ENCODE measurements at regions not wholly inside any gene's neighbourhood (a gene's known extent, or its start where the extent isn't known, plus 50 kb on each side); places are given as distances from the start of the nearest gene placed in this dataset.

DNA sequence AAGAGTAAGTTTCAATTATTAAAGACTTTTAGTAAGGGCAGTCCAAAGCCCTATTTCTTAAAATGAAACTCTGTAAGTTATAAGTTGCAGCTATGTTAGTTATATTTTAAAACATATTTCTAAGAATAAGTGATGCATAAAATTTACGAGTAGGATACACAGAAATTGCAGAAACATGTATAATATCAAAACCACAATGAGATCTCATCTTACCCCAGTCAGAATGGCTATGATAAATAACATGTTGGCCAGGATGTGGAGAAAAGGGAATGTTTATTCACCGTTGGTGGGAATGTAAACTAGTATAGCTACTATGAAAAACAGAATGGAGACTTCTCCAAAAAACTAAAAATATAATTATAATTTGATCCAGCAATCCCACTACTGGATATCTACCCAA, 201.2 kb downstream of the CBLN2 start:
- no peak for DNase-seq

DNA sequence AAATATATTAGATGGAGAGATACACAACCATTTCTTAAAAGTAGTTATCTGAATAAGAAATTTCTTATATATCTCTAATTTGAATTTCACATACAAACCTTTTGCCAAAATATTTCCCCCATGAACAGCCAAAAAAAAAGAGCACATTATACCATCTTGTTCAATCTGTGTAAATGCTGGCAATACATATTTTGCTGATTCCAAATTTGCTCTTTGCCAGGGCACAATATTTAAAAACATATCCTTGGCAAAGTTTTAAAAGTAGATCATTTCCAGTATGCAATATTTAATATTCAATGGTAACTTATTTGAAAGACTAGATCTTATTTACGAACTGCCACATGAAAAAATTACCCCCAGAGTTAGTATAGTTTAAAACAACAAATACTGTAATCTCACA, 204.2 kb downstream of the CBLN2 start:
- no peak for DNase-seq

DNA sequence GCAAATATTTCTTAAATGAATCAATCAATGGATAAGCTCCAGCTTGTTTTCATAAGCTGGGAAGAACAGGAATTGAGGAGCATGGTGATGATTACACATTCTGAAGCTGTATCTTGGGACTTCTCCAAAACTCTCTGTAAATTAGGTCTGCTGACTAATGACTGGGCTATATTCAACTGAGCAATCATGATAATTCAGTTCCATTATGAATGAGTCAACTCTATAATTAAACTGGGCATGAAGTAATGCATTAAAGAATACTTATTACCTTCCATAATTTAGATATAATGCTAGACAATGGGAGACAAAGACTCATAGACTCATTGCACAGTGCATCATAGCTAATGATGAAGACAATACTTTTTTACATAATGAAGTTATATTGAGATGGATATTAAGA, 207.4 kb downstream of the CBLN2 start:
- DNase-seq: no peak

DNA sequence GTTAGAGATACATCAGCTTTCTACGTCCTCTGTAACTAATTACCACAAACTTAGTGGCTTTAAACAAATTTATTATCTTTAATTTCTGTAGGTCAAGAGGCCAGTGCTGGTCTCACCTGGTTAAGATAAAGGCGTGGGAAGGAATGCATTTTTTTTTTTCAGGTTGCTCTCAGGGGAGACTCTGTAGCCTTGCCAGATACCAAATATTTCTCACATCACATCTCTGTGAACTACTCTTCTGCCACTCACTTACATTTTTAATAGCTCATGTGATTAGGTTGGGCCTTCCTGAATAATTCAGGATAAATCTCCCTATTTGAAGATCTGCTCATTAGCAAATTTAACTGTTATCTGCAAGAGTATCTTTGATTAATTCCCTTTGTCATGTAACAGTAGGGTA, 214.6 kb downstream of the CBLN2 start:
- no peak for DNase-seq

DNA sequence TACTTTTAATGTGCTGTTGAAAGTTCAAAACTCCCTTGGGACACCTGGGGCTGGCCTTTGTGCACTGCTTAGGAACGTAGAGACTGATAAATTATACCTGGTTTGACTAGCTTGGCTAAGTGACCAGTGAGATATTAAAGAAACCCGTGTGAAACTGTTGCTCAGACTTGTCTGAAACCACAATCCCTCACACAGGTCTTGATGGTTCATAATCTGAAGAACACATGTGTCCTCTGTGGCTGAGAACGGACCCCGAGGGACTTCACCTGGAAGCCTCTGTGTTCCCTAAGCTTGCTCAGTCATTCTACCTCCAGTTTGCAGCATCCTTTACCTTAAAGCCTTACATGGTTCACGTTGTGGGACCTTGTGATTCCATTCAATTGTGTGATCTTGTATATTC, 218.8 kb downstream of the CBLN2 start:
- DNase-seq: no peak

DNA sequence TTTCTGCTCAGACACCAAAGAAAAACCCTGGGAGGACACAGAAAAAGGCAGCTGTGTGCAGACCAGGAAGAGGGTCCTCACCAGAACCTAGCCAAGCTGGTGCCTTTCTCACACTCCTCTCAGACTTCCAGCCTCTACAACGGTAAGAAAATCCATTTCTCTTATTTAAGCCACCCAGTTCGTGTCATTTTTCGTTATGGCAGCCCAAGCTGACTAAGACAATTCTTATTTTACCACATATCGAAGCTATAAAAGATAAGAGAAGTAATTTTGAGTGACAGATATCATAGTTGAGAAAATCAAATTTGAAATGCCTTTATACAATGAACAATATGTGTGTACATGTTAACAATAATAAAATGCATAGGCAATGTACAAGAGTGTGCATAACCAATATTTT, 219.5 kb downstream of the CBLN2 start:
- no peak for DNase-seq

DNA sequence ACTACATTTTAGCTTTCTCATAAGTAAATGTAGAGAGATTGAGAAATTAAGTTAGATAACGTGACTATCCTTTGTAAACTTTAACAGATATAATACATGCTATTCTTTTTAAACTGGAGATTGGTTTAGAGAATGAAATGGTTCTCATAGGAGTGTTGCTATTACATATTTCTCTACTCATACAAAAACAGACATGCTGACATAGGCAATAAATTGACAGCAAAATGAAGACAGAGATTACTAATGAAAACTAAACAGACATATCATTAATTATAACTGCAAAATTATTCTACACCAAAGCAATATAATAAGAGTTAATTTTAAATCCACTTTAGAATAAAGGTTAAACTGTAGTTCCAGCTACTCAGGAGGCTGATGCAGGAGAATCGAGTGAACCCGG, 227.6 kb downstream of the CBLN2 start:
- no peak for DNase-seq

DNA sequence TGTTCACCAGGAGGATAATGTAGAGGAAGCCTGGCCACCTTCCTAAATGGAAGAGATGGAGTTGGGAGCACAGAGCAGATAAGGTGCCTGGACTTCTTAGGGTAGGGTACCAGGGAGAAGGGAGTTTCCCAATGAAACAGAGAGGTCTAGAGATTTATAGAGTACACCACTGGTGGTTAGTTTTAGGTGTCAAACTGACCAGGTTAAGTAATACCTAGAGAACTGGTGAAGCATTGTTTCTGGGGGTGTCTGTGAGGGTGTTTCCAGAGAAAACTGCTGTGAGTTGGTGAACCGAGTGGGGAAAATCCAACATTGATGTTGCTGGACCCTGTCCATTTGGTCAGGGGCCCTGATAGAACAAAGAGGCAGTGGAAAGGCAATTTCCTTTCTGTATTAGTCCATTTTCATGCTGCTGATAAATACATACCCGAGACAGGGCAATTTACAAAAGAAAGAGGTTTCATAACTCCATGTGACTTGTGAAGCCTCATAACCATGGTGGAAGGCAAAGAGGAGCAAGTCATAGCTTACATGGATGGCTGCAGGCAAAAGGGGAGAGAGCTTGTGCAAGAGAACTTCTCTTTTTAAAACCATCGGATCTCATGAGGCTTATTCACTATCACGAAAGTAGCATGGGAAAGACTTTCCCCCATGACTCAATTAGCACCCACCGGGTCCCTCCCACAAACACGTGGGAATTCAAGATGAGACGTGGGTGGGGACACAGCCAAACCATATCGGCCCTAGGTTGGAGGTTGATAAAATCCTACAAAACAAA, 260.8 kb downstream of the CBLN2 start:
- DNase-seq: no peak

DNA sequence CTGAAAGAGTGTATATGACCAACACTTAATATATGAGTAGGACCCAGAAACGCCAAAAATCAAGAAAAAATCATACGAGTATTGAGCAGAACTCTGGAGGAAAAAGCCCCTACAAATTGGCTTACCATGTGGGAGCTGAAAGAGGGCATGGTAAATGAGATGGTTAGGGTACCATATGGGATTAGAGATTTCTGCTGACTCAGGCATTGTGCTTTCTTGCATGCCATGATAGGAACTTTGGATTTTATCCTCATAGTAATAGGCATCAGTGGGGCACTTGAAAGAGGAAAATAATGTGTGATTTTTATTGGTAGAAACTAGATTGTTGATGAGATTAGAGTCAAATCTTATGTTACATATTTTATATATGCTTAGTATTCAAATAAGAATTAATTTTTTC, 271.1 kb downstream of the CBLN2 start:
- DNase-seq: no peak

DNA sequence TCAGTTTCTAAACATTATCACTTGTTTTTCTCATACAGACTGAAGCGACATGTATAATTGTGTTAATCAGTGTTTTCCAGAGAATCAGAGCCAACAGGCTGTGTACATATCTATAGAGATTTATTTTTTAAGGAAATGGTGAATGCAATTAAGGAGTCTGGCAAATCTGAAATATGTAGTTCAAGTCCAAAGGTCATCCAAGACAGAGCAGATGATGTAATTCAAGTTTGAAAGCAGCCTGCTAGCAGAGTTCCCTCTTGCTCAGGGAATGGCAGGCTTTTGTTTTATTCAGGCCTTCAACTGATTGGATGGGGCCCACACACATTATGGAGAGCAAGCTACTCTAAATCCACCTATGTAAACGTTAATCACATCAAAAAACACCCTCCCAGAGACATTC, 282.6 kb downstream of the CBLN2 start:
- no peak for DNase-seq

DNA sequence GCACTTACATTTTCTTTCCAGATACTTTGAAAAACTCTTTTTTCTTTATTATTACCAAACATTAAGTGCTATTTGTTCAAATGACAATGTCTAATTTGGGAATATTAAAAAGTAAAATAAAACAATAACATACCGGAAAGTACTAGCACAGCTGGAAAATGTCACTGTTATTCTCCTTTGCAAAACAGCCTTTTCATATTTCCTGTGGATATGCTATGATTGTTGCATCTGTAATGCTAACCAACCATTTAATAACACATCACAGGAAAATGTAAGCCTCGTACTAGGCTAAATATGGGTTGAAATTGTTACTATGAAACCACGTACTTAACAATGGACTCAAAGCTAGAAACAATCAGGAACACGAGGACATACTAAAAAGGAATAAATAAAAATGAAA, 298.1 kb downstream of the CBLN2 start:
- DNase-seq: no peak

DNA sequence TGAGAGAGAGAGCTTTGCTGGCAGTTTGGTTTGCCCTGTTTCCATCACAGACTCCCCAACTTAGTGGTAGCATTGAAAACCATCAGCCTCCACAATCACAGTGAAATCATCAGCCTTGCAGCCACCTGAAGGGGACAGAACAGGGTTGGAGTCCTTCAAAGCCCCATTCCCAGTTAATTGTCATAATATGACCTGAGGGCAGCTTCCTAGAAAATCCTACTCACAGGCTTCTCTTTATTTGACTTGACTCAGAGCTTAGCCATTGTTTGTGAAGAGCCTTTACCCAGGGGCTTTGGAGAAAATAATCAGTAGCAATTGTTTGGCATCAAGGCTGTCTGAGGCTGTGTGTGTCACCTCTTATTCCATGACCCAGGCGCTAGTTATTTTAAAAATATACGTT, 308.7 kb downstream of the CBLN2 start:
- no peak for DNase-seq

DNA sequence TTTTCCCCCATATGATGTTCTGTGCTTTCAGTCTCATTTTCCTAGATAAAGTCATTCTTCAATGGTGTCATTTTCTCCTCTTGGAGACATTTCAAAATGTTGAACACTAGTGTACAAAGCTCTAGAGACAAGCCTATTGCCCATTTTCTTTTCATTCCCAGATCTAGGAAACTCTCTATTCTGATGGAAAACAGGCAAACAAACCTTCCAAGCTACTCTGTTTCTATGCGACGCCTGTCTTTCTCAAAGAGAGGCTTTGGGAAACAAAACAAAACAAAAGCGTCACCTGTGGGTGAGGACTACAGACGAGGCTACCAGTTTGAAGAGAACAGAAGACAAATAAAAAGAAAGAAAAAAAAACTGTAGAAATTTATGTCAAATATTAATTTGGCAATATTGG, 311.0 kb downstream of the CBLN2 start:
- DNase-seq: no peak

DNA sequence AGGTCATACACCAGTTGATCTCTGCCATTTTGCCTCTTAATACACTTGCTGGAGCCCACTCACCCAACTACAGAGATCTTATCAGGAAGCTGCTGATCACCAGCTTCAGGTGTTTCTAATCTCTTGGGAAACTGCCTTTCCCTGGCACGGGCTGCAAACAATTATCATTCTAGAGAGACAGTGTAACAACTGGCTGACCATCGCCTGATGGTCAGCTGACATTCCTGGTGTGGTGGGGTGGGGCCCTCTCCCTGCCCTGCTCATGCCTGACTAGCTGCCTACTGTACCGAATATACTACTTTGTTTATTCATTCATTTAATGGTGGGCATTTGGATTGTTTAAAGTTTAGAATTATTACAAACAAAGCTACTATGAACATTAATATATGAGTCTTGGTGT, 311.5 kb downstream of the CBLN2 start:
- DNase-seq: no peak

DNA sequence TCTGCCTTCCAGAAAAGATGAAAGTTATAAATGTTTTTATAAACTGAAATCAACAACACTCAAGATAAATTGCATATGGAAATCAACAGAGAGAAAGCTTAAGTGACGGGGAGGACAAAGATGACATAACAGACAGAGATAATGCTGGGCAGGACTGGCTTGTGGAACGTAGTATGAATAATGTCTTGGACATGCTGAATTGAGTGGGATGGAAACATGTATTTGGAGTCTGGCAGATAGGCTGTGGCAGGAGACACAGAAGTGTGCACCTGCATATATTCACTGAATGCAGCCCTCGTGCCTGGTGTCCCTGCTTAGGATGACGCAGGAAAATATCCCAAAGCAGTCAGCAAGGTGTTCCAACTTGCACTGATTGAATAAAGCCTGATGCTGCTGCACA, 318.2 kb downstream of the CBLN2 start:
- no peak for DNase-seq

DNA sequence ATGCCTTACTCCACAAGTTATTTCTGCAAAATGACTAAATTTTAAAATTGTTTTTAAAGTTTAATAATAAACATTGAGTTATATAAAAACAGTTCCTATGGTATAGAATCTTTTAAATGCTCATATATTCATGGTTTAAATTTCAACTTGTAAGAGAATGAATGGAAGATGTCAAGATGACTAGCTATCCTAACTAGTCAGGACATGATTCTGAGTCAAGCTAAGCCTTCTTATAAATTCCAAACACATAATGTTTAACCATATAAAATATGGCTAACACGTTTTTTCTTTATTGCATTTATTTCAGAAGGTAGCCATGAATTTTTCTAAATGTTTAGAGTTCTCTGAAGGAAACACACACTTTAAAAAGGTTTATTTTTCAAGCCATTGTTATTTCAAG, 320.4 kb downstream of the CBLN2 start:
- DNase-seq: no peak

DNA sequence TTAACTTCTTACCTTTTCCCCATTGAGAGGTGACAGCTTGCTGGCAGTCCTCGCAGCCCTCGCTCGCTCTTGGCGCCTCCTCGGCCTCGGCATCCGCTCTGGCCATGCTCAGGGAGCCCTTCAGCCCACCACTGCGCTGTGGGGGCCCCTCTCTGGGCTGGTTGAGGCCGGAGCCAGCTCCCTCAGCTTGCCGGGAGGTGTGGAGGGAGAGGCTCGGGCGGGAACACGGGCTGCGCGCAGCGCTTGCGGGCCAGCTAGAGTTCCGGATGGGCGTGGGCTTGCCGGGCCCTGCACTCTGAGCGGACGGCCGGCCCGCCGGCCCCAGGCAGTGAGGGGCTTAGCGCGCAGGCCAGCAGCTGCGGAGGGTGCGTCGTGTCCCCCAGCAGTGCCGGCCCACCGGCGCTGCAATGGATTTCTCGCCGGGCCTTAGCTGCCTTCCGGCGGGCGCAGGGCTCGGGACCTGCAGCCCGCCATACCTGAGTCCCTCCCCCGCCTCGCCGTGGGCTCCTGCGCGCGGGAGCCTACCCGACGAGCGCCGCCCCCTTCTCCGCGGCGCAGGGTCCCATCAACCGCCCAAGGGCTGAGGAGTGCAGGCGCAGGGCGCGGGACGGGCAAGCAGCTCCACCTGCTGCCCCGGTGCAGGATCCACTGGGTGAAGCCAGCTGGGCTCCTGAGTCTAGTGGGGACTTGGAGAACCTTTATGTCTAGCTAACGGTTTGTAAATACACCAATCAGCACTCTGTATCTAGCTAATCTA, 335.0 kb downstream of the CBLN2 start:
- DNase-seq: no peak

DNA sequence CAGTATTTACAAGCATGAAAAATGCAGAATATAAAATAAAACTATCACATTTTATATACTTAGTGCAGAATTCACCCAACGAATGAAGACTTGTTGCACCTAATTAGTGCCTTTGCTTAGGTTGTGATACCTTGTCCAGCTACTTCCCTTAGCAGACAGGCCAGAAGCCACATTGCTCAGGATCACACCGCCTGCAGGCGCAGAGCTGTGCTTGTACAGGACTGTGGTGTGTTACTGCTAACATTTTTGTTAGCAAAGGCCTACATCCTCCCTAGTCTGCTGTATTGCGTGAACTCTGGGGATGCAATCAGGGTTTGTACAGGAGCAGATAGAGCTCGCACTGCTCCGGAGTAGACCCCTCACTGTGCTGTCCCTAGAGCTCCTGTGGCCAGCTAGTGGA, 336.9 kb downstream of the CBLN2 start:
- DNase-seq: no peak

DNA sequence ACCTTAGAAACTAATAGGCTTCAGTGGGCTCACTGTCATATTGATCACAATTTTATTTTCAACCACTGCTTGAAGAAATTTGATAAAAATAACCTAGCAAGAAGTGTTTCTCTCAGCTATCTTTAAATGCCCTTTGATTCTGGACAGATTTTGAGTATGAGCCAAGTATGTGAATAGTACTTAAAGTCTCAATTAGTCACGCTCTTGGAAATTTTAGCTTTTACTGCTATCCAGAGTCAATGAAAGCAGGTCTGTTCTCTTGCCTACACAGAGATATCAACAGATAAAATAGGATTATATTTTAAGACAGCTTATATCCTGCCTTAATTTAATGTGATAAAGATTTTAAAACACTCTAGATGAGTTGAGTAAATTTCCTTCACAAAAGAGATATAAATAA, 337.3 kb downstream of the CBLN2 start:
- no peak for DNase-seq

DNA sequence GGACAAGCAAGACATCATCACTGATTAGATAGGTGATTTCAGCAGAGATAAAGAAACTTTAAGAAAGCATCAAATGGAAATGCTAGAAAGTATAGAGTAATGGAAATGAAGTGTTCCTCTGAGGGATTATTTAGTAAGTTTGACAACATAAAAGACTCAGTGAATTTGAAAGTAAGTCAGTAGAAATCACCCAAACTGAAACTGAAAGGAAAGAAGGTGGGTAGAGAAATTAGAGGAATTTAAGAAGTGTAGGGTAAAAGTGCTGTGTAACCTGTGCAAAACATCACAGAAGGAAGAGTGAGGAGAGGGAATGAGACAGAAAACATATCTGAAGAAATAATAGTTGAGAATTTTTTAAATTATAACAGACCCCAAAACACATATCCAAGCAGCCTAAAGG, 343.1 kb downstream of the CBLN2 start:
- DNase-seq: no peak

DNA sequence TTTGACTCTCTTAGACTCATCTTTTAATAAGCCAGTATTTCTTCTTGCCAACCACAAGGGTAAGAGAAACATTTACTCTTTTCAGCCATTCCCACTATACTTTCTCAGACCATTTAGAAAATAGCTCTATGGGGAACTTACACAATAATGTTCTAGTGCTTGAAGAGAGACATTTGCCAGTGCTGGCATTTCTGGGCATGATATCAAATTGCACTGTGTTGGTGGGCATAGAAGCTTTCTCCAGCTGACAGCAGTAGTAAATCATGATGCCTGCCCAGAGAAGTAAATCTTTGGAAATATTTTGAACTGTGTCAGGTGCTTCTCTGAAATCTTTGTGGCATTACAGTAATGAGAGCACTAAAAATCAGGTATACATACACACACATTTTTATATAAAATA, 346.6 kb downstream of the CBLN2 start:
- DNase-seq: no peak

DNA sequence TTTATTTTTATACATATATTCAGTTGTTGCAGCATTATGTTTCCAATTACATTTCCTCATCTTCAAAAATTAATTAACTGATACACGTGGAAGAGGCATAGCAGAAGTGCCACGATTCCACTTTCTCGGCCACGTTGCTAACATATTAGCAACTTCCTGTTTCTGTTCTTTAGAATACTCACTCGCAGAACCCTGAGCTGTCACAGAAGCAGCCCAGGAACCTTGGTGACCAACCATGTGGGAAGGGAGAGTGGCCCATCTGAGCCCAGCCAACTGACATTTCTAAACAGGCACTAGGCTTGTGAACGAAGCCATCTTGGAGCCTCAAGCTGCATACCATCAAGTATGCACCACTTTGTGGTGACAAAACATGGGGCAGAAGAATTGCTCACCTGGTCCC, 350.1 kb downstream of the CBLN2 start:
- DNase-seq: no peak

DNA sequence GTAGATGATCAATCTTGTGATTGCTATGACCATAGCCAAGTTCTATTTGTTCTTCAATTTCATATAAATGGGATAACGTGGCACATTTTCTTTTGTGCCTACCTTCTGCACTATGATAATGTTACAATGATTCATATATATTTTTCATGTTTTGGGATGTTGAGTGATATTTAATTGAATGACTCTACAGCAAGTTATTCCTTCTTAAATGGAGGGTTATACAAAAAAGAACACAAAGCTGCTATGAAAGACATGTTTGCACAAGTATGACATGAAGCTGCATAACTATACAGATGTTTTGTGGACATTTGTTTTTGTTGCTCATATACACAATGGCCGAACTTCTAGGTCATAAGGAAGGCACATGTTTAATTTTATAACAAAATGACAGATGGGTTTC, 356.2 kb downstream of the CBLN2 start:
- no peak for DNase-seq

DNA sequence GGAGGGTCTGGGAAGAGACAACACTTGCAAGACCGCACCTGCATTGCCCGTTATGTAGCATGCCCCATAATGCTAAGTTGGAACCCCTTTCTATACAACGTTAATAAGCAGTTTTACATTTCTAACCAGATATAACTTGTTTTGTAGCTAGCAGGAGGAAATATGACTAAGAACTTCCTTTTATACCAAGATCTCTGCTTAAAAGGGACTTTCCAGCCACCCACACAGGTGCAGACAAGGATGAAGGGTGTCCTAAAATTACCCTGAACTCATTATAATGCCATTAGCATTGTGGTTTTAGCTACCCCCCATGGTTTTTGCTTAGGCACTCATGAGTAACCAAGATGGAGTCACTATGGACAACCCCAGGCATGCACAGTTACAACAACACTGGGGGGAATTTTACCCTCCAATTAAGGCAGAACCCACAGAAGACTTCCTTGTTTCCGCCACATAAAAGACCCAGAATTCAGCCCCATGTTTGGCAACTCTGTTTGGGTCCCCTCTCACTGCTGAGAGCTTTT, 362.8 kb downstream of the CBLN2 start:
- DNase-seq: no peak

DNA sequence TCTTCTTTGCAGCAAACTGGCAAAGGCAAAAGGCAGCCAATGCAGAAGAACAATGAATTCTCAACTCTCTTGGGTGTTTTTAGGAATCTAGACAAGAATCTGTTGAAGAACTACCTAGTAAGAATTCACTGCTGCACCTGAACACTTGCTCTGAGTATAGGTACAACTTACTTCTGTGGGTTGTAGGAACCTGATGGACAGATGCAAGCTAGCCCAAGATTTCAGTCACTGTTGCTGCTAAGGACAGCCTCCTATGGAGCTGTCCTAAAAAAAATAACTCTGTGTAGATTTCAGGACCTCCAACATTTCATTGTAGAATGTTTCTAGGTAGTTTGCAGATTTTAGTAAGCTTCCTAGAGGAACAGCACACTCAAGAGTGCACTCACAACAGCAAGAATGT, 363.5 kb downstream of the CBLN2 start:
- DNase-seq: no peak
